ENCODE measurements at regions not wholly inside any gene's neighbourhood (a gene's known extent, or its start where the extent isn't known, plus 50 kb on each side); places are given as distances from the start of the nearest gene placed in this dataset.

DNA sequence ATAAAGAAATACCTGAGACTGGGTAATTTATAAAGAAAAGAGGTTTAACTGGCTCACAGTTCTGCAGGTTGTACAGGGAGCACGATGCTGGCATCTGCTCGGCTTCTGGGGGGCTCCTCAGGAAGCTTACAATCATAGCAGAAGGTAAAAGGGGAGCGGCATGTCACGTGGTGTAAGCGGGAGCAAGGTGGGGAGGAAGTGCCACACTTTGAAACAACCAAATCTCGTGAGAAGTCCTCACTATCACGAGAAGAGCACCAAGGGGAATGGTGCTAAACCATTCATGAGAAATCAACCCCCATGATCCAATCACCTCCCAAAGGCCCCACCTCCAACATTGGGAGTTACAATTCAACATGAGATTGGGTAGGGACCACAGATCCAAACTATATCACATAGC lies 67.7 kb downstream of the AKR1B1 start:
- Histone ChIP-seq H3K36me3 (replicated peaks in 1 of 2; ENCODE audit: insufficient read depth in 1 of 2, low read depth in 2 of 2) (no peaks in the 10 kb centered on the region), H3K4me1 (no peaks in the 10 kb centered on the region), H3K27ac (no peak overlapping the region), H3K27me3 (no peaks in the 10 kb centered on the region), H3K4me3 (no peak overlapping the region), H3K9me3 (no peaks in the 10 kb centered on the region)
- DNase-seq (no peak), ATAC-seq (no peak)
- intact Hi-C loops (cut with DNase I) = no loop called here
- WGBS, 2 donors = 86 to 88% methylated on average over 7 of the region's 7 CpGs
- no peak for TF ChIP-seq POLR2A (IDR thresholded peaks at IDR 0.05)
- TF ChIP-seq CTCF (IDR thresholded peaks at IDR 0.05) = no peak

DNA sequence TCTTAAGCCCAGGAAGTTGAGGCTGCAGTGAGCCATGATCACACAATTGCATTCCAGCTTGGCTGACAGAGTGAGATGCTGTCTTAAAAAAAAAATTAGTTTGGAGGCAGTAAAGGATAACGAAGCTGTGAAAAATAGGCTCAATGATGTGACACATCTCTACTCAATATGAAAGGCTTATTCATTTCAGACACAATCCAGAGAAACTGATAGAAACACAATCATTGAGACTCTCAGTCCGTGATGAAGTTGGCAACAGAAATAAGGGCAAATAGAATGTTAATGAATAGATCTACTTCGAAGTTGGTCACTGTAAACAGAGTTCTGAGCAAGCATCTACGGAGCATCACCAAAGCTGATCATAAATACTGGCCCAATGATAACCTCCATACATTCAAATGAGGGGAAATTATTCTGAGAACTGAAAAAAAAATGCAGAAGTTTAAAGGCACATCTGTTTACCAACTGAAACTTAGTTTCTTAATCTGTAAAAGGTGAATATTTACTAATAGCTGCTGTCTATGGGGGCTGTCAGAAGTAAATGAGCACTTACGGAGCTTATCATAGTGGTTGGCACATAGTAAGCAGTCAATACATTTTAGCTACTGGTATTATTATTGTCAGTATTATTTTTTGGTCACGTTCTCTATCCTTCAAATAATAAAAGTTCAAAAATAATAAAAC lies 70.4 kb downstream of the AKR1B1 start:
- no peak for TF ChIP-seq CTCF (IDR thresholded peaks at IDR 0.05)
- TF ChIP-seq POLR2A (IDR thresholded peaks at IDR 0.05) = no peak
- no peak for ATAC-seq
- Histone ChIP-seq H3K27ac (no peak overlapping the region), H3K4me1 (no peaks in the 10 kb centered on the region), H3K36me3 (replicated peaks in 1 of 2; ENCODE audit: insufficient read depth in 1 of 2, low read depth in 2 of 2) (no peaks in the 10 kb centered on the region), H3K27me3 (no peaks in the 10 kb centered on the region), H3K4me3 (no peak overlapping the region), H3K9me3 (no peaks in the 10 kb centered on the region)
- intact Hi-C loops (cut with DNase I) = no loop called here
- 71 to 80% methylated on average over 6 of the region's 6 CpGs for WGBS, 2 donors
- no peak for DNase-seq

- no peak for ATAC-seq
- WGBS, 2 donors = 89 to 93% methylated on average over 7 of the region's 7 CpGs
Measured at GRCh38 chr7:134378562-134378961, 61.8 kb upstream of the SLC35B4 start.

GRCh38 chr7:134376693-134377092 lies 60.0 kb upstream of the SLC35B4 start:
- ATAC-seq (no peak), DNase-seq (no peak)
- Histone ChIP-seq H3K27ac (no peak overlapping the region), H3K4me3 (no peak overlapping the region), H3K27me3 (no peaks in the 10 kb centered on the region), H3K9me3 (no peaks in the 10 kb centered on the region), H3K4me1 (peaks cover 17% of the 10 kb centered on the region), H3K36me3 (replicated peaks in 1 of 2; ENCODE audit: insufficient read depth in 1 of 2, low read depth in 2 of 2) (no peaks in the 10 kb centered on the region)
- intact Hi-C loops (cut with DNase I) = no loop called here
- no peak for TF ChIP-seq POLR2A (IDR thresholded peaks at IDR 0.05)

More at GRCh38 chr7:134378562-134378961, 61.8 kb upstream of the SLC35B4 start:
- H3K4me1 ChIP-seq = peaks cover 15% of the 10 kb centered on the region
- H3K9me3 ChIP-seq = no peaks in the 10 kb centered on the region
- no peak overlapping the region for H3K27ac ChIP-seq
- DNase-seq = no peak
- no peaks in the 10 kb centered on the region for H3K36me3 ChIP-seq (replicated peaks in 1 of 2; ENCODE audit: insufficient read depth in 1 of 2, low read depth in 2 of 2)
- intact Hi-C loops (cut with DNase I) = no loop called here
- H3K4me3 ChIP-seq = no peak overlapping the region
- no peaks in the 10 kb centered on the region for H3K27me3 ChIP-seq
- no peak for TF ChIP-seq POLR2A (IDR thresholded peaks at IDR 0.05)
- no peak for TF ChIP-seq CTCF (IDR thresholded peaks at IDR 0.05)

- no peak overlapping the region for H3K27ac ChIP-seq
- intact Hi-C loops (cut with DNase I) = no loop called here
- H3K9me3 ChIP-seq = no peaks in the 10 kb centered on the region
- DNase-seq = no peak
- H3K4me1 ChIP-seq = peaks cover 22% of the 10 kb centered on the region
- ATAC-seq = no peak
- no peak overlapping the region for H3K4me3 ChIP-seq
- H3K27me3 ChIP-seq = no peaks in the 10 kb centered on the region
- no peaks in the 10 kb centered on the region for H3K36me3 ChIP-seq (replicated peaks in 1 of 2; ENCODE audit: insufficient read depth in 1 of 2, low read depth in 2 of 2)
- TF ChIP-seq CTCF (IDR thresholded peaks at IDR 0.05) = no peak
- TF ChIP-seq POLR2A (IDR thresholded peaks at IDR 0.05) = no peak
- 91 to 93% methylated on average over 5 of the region's 5 CpGs for WGBS, 2 donors
Measured at GRCh38 chr7:134375206-134375605, 58.5 kb upstream of the SLC35B4 start.

All from body of pancreas (tissue), 4 donors.